ENCODE measurements at regions not wholly inside any gene's neighbourhood (a gene's known extent, or its start where the extent isn't known, plus 50 kb on each side); places are given as distances from the start of the nearest gene placed in this dataset.
A peak's percentile ranks its signal among the peaks of the same experiment; 100 is the strongest.

- no peak for DNase-seq
Measured at GRCh38 chr2:30055548-30055947, 91.3 kb upstream of the YPEL5 start.

GRCh38 chr2:30060562-30060961 lies 86.2 kb upstream of the YPEL5 start:
- no peak for DNase-seq

- no peak for DNase-seq
Measured at GRCh38 chr2:30068067-30068466, 78.7 kb upstream of the YPEL5 start.

GRCh38 chr2:30072250-30072842 lies 74.5 kb upstream of the YPEL5 start:
- peak; percentile 27 to 60 for DNase-seq

- no peak for DNase-seq
Measured at GRCh38 chr2:30073523-30073922, 73.3 kb upstream of the YPEL5 start.

GRCh38 chr2:30074023-30074422 lies 72.8 kb upstream of the YPEL5 start:
- DNase-seq = no peak

GRCh38 chr2:30078521-30078920 lies 68.3 kb upstream of the YPEL5 start:
- DNase-seq = no peak

- no peak for DNase-seq
Measured at GRCh38 chr2:30084915-30085314, 61.9 kb upstream of the YPEL5 start.

GRCh38 chr2:30089171-30089570 lies 57.6 kb upstream of the YPEL5 start:
- DNase-seq = no peak

GRCh38 chr2:30095402-30095801 lies 51.4 kb upstream of the YPEL5 start:
- DNase-seq = no peak

- no peak for DNase-seq
Measured at GRCh38 chr2:30096451-30096850, 50.4 kb upstream of the YPEL5 start.

Measured in NCI-H1930 (cell line).